HT1080 (cell line): ENCODE measurements at regions not wholly inside any gene's neighbourhood (a gene's known extent, or its start where the extent isn't known, plus 50 kb on each side); places are given as distances from the start of the nearest gene placed in this dataset.
"Not testable (repeated sequence)": the region's sequence is repeated elsewhere in the genome, so short reads cannot be mapped to it uniquely, and the experiment has no call there.

Source experiments
- DNase-seq: peaks from one replicate; pipeline ENCODE4 v3.0.0-alpha.2; 2015; ENCODE audit warnings: low read depth

DNA sequence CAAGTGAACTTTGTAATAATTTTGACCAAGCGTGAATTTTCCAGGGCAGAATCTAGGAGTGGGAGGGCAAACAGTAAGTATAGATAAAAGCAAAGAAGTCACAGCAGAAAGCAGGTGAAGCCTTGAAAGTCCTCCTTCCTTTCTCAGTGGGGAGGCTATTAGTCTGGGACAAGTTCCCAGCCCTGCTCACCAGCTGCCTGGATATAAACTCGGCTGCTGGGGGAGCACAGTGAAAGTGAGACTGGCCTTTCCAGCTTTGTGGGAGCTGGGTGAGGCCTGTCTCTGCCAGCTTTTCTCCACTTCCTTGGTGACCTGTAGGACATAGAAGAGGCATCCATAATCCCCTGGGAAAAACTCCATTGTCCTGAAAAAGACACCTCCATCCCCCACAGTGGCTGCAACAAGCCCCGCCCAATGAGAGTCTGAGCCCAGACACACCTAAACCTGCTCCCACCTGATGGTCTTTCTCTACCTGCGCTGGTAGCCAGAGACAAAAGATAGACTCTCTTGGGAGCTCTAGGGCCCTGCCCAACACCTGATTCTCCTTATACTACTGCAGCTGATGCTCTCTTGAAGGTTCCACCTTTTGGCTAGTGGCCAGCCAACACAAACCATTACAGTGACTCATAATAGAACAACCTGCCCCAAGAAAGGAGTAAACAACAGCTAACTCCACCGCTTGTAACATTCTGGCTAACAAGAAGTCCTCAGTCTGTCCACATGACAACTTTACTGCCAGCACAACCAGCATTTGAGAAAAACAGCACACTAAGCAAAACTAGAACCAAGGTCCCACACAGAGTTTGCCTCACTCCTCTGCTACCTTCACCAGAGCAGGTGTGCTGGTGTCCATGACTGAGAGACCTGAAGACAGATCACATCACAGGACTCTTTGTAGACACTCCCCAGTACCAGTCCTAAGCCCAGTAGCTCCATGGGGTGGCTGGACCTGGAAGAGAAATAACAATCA is 252.2 kb upstream of the SLITRK6 start:
- peak; percentile 47 for DNase-seq

DNA sequence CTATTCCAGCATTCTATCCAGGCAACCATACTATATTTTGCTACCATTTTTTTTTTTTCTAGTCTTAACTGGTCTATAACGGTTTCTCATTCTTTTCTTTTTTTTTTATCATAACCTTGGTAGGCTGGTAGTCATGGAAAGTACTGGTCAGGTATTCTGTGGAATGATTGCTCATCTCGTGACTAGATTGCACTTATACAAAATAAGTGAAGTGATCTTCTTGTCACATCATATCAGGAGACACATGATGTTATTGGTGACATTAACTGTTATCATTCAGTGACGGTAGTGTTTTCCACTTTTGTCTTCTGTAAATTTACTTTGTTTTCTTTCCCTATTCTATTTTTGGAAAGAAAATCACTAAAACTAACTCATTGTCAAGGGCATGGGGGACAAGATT is 239.3 kb upstream of the SLITRK6 start:
- no peak for DNase-seq

DNA sequence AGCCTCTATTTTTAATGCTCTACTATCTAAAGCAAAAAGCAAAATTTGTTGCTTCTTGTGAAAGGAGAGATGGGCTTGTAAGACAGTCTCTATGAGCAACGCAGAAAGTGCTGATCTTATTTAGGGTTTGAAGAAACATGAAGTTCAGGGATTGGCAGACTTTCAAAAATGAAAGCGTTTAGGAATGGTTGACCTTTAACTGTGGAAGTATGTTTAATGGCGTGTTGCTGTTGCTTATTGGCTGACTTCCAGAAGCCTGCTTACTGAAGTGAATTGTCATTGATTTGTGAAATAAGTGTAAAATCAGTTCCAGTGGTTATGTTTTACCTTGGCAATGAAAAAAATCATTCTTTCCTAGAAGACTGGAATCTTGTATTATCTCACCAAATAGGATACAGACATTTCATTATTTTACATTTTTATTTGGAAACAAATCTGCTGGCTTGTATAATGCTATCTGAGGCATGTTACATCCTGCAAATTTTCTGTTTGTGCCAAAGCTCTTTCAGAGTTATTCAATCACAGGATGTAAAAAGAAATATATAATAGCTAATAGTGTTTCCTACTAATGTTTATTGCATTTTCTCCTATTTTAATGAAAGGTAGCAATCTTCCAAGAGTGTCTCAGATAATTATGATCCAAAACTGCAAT is 221.3 kb upstream of the SLITRK6 start:
- DNase-seq = peak; percentile 24

DNA sequence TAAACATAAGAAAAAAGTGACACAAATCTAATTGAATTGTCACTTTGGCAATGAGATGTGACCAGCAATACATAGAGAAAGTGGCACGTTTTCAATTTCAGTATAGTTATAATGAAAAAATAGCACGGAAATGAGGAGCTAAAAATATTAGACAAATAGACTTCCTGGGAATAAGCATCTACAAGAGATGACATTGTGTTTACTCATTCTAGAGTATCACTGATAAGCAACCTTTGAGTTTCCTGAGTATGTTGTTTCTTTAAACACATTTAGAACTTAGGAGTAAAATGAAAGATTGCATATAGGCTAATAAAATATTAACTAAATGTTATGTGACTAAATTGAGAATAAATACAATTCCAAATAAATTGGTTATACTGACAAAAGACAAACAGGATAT is 207.1 kb upstream of the SLITRK6 start:
- DNase-seq = no peak

DNA sequence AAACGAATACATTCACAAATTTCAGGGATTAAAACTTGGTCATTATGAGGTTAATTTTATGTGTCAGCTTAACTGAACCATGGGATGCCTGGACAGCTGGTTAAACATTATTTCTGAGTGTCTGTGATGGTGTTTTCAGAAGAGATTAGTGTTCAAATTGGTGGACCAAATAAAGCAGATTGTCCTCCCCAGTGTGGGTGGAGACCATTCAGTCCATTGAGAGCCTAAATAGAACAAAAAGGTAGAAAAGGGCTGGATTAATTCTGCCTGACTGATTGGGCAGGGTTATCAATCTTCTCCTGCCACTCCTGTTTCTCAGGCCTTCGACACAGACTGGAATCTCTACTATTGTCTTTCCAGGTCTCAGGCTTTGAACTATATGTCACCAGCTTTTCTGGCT is 203.8 kb upstream of the SLITRK6 start:
- no peak for DNase-seq

DNA sequence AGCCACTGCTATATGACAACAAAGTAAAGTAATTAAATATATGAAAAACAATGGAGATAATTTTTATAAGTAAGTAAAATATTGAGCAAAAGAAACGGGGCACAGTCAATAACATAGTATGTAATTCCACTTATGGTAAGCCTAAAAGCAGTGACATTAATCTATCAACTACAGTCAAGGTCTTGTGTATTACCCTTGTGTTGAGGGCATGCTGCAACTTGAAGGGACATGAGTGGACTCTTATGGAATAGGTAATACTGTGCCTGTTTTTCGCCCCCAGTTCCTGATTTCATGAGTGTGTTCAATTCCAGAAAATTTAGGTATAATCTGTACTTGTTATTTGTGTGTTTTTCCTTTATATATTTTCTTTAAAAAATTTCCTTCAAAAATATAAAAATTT is 201.3 kb upstream of the SLITRK6 start:
- no peak for DNase-seq

DNA sequence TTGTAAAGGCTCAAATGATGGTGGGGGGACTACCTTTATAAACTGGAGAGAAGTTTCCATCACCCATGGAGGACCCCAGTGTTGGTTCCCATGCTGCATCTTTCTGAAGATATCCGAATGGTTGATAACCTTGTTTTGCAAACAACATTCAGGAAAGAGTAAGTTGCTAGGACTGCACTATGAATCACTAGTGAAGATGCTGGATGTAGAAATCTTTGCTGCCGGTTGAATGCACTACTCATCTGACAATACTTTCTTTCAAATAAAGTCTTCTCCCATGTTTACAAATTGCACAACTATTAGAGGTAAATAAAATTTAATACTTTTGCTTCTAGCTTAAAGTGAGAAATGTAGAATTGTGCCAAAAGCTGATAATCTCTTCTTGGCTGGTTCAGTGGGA is 198.4 kb upstream of the SLITRK6 start:
- no peak for DNase-seq

DNA sequence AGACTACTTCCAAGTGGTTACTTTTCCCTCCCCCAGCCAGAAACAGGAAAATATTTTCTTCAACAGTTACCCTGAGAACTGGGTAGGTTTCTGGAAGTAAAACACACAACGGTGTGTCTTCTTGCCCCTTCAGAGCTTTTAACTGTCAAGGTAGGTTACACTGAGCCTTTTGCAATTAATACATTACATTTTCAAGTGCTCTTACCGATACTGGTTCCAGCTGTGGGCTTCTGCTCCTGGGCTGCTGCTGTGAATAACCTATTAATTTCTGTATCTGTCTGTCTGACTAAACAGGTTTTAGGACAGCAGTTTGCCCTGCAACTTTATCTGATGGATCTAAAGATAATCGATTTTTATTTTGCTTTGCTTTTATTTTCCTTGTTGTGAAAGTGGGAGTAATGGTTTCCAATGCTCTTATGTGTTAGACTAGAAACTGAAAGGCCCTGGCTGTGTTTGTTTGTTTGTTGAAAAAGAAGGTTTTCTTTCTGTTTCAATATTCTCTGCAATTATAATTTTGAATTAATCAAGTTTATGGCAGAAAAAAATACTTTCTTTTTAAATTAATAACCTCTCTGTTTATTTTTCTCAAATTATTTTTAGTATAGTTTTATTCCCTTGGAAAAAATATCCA is 196.7 kb upstream of the SLITRK6 start:
- no peak for DNase-seq

DNA sequence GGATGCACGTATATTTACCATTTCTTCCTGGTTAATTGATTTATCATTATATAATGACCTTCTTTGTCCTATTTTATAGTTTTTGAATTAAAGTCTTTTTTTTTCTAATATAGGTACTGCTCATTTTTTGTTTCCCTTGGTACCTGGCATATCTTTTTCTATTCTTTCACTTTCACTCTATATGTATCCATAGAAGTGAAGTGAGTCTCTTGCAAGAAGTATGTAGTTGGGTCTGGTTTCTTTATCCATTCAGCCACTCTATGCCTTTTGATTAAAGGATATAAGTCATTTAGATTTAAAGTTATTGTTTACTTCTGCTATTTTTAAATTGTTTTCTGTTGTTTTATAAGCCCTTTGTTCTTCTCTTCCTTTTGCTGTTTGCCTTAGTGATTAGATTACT is 194.3 kb upstream of the SLITRK6 start:
- DNase-seq = peak; percentile 17

DNA sequence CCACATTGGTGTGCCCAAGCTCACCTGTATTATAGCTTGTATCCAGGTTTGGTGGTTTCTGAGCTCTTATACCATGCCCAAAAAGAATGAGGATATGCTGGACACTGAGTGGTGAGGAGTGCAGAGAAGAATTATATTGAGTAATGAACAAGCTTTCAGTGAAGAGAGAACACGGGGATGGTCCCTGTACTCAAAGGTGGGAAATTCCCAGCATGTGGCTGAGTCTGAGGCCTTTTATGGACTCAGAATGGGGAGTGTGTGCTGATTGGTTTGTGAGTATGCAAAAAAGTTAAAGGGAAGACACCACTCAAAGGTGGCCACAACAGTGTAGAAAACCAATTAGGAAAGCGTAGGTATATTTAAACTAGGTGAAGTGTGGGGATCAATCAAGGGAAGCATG is 191.2 kb upstream of the SLITRK6 start:
- DNase-seq = no peak

DNA sequence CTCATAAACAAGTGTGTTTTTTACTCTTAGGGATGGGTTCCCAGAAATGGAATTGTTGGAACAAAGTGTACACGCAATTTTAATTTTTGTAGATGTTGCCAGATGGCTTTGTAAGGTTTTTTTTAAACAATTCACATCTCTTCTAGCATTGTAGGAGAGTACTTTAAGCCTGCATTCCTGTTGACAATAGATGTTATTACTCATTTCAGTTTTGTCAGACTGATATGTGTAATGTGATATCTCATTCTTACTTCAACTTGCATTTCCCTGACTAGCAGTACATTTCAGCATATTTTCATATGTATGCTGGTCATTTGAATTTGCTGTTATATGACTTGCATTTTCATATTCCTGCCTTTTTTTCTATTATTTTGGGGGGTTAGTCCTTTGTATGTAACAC is 186.6 kb upstream of the SLITRK6 start:
- DNase-seq = peak; percentile 54

DNA sequence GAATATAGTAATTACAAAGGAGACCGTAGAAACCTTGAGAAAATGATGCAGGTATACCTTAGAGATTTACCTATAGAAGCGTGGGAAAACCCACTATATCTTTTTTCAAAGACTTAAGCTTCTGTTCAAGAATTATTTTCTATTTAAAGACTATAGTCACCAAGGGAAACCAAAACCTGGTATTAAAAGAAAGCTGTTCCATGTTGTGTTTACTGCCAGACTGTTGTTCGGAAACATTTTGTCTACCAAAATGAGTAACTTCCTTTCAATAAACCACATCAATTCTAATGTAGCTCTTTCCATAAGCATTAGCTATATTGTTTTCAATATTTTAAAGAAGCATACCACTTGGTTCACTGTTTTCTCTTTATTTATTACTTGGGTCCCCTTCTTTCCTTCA is 182.9 kb upstream of the SLITRK6 start:
- DNase-seq = no peak

DNA sequence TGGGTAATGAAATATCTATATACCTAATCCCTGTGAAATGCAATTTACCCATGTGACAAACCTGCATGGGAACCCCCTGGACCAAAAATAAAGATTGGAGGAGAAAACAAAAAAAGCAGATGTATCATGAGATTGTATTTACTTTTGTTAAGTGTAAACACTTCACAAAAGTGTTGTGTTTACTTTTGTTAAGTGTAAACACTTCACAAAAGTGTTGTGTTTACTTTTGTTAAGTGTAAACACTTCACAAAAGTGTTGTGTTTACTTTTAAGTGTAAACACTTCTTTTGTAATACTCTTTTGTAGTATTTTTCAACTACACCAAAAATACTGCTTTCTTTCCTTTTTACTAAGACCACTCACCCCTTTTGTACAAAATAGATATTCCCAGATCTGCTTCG is 181.2 kb upstream of the SLITRK6 start:
- not testable (repeated sequence) for DNase-seq

DNA sequence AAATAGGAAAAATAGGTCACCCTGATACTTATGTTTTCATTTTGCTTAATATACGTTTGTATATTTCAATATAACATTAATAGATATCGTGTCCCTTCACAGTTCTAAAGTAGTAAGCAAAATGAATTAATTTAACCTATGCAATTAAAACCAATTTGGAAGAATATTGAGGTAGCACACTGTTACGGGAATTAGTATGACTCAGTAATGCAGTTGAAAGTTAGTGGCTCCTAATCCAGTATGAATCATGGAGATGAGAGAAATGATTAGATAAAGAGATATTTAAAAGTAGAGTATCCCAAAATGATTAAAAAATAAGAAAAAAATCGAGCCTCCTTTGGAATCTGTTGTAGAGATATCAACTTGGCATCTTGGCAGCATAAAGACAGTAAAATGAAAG is 177.0 kb upstream of the SLITRK6 start:
- no peak for DNase-seq

DNA sequence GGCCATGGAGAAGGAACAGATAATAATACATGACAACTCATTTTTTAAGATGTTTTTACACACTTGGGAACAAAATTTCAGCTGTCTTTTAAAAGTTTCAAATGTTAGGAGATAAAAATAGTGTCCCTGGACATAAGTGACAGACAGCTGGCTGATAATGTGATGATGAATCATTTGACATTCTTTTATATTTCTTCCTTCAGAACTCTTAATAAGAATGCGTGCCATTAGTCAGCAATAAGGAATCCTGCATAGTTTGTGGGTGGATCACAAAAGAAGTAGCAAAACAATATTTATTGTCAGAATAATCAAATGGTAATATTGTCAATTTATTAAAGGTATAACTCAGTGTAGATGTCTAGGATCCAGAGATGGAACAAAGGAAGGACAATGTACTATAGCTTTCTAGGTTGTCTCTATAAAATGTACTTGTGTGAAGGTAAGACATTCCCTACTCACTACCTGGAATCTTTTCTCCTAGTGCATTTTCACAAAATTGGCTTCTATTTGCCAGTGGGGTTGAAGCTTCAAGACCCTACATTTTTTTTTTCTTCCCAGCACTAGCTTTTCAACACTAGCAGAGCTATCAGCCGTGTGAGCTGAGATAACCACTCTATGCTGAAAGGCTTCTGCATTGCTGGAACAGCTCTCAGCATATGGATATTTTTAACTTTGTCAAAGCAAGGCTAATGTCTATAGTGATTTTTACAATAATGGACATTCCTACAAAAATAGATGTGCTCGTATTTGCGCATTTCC is 175.6 kb upstream of the SLITRK6 start:
- peak; percentile 31 for DNase-seq

DNA sequence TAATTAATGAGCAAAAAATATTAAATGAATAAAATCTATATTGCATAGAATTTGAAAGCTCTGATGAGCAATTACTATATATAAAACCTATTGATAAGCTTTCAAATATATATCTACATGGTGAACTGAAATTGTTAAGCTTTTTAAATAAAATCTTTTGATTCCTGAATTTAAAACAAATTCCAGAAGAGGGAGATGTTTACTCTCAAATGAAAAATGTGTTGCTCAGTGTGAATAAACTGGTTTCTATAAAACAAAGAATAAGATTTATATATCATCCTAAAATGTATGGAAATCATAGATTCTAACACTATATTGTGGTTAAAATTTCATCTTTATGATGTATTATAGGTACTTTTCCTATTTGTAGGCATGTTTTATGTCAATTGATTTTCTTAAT is 171.5 kb upstream of the SLITRK6 start:
- no peak for DNase-seq

DNA sequence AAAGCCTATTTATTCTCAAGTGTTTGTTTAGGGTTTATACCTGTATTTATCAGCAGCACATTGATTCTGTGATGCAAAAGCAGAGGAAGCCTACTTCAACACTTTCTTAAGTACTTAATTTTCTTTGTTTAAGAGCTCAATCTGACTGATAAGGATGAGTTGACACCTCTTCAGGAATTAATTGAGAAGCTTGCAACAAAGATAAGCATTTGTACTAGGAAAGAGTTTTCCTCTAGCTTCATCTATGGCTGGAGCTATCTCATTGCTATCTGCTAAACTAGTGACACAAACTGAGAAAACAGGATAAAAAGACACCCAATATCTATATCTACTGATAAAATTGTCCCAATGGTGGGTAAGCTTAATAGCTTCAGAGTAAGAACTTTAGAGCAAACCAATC is 170.1 kb upstream of the SLITRK6 start:
- DNase-seq = no peak

DNA sequence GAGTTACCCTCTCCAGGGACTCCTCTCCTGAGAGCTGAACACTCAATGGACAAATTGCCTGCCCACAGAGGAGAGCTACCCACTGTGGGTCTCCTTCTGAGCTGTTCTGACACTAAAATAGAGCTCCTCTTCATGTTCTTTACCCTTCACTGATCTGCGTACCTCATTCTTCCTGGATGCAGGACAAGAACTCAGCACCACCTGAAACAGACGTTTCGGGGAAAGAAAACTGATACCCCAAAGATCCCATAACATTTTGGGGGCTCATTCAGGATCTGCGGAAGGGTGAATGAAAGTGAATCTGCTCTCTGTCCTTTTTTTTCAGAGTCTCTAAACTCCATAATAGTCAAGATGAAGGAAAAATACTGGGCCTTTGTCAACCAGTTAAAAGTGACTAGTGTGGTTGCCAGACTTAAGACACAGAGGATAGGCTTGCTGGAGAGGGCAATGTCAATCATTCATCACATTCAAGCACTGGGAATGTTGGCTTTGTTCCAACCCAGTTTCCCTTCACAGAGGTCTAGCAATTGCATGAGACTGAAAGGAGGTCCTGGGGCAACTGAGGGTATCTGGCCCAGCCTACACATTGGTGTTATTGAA is 136.7 kb upstream of the SLITRK6 start:
- DNase-seq = no peak

DNA sequence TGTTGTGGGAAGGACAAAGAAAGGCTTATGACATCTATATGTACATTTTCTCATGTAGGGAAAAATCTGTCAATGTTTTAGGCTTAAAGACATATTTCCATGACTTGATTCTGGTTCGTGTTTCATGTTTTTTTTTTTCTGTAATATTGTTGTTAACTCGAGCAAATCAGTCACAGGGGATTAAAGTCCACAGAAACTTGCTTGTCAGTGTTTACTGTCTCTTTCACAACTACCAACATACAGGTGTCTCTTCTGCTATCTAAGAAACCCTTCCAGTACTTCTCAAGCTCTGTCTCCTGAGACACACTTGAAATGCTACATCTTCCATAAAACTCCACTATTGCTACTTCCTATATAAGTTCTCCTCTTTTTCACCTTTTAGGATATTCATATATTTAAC is 130.9 kb upstream of the SLITRK6 start:
- no peak for DNase-seq

DNA sequence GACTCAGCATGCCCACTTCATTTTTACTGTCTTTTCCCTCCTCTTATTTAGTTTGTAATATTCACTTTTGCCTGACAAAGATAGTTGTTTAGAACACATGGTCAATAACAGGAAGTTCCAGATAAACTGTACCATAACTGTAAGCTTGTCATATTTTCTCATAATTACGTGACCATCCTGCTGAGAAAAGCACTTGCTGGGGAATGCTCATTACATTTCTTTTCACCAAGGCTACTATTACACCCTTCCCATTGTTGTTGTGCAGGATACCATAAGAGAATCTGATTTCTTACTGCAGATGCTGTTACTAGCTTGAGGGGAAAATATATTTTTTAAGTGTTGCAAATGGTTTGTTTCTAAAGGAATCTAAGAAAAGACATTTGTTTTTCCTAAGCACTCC is 111.7 kb upstream of the SLITRK6 start:
- DNase-seq = no peak

DNA sequence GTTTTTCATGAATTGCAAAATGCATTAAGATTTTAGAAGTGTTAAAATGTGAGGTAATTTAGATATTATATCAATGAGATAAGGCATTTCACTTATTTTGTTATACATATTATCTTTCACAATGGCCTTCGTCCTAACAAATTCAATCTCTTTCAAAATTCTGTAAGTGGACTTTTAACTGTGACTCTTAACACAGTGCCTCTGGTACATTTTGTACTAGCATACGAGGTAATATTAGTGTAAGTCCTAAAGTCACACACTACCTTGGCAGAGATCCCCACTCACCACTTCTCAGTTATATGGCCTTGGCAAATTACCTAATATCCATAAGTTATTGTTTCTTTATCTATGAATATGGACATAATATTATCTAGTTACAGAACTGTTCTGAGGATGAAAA is 101.3 kb upstream of the SLITRK6 start:
- DNase-seq = no peak
